ENCODE measurements at regions not wholly inside any gene's neighbourhood (a gene's known extent, or its start where the extent isn't known, plus 50 kb on each side); places are given as distances from the start of the nearest gene placed in this dataset.

DNA sequence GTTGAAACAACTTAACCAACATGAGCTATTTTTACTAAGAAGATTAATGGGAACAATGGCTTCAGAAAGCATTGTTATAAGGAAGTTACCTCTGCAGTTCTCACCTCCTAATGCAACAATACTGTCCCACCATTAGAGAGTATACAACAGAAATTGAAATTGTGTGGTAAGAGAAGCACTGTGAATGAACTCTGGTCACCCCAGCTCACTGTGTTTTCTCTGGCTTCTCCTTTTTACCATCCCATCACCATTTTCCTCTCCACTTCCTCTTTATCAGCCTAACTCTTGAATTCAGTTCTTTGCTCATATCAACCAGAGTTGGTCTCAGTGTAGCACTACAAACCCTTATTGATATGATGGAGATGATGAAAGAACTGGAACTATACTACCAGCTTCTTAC is 138.0 kb upstream of the POU2AF2 start:
- TF ChIP-seq, protein P1, sequence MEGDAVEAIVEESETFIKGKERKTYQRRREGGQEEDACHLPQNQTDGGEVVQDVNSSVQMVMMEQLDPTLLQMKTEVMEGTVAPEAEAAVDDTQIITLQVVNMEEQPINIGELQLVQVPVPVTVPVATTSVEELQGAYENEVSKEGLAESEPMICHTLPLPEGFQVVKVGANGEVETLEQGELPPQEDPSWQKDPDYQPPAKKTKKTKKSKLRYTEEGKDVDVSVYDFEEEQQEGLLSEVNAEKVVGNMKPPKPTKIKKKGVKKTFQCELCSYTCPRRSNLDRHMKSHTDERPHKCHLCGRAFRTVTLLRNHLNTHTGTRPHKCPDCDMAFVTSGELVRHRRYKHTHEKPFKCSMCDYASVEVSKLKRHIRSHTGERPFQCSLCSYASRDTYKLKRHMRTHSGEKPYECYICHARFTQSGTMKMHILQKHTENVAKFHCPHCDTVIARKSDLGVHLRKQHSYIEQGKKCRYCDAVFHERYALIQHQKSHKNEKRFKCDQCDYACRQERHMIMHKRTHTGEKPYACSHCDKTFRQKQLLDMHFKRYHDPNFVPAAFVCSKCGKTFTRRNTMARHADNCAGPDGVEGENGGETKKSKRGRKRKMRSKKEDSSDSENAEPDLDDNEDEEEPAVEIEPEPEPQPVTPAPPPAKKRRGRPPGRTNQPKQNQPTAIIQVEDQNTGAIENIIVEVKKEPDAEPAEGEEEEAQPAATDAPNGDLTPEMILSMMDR (IDR thresholded peaks at IDR 0.05), result no peak
- TF ChIP-seq POLR2AphosphoS5 (IDR thresholded peaks at IDR 0.05), result no peak

All from upper lobe of left lung (tissue), 4 donors.